GM18517 (cell line): ENCODE measurements at regions not wholly inside any gene's neighbourhood (a gene's known extent, or its start where the extent isn't known, plus 50 kb on each side); places are given as distances from the start of the nearest gene placed in this dataset.

Source experiments
- ATAC-seq: cut with Tn5 transposase; IDR thresholded peaks from one replicate; pipeline ENCODE4 v1.9.1; 2021; ENCODE audit warnings: mild to moderate bottlenecking, moderate library complexity; ENCODE audit not compliant: unreplicated experiment

GRCh38 chr20:60064554-60065196 is 106.5 kb downstream of the CDH26 start:
- ATAC-seq, result no peak

GRCh38 chr20:60065741-60066437 is 107.7 kb downstream of the CDH26 start:
- ATAC-seq, result no peak

GRCh38 chr20:60066438-60066823 is 108.2 kb downstream of the CDH26 start:
- ATAC-seq, result no peak

- no peak for ATAC-seq
These were observed 110.3 kb downstream of the CDH26 start for GRCh38 chr20:60068509-60068908.

GRCh38 chr20:60069656-60070055 is 111.4 kb downstream of the CDH26 start:
- no peak for ATAC-seq

GRCh38 chr20:60070791-60071190 is 112.6 kb downstream of the CDH26 start:
- no peak for ATAC-seq

- ATAC-seq, result no peak
These were observed 113.7 kb downstream of the CDH26 start for GRCh38 chr20:60071965-60072364.

- ATAC-seq, result no peak
These were observed 114.9 kb downstream of the CDH26 start for GRCh38 chr20:60073086-60073485.

- ATAC-seq, result no peak
These were observed 115.3 kb downstream of the CDH26 start for GRCh38 chr20:60073504-60073903.

- ATAC-seq, result no peak
These were observed 116.1 kb downstream of the CDH26 start for GRCh38 chr20:60074276-60074675.

GRCh38 chr20:60078351-60079250 is 120.4 kb downstream of the CDH26 start:
- no peak for ATAC-seq

GRCh38 chr20:60080401-60080800 is 122.2 kb downstream of the CDH26 start:
- no peak for ATAC-seq

- no peak for ATAC-seq
These were observed 127.4 kb downstream of the CDH26 start for GRCh38 chr20:60085551-60086132.

- no peak for ATAC-seq
These were observed 128.8 kb downstream of the CDH26 start for GRCh38 chr20:60086821-60087562.

GRCh38 chr20:60087563-60088105 is 129.4 kb downstream of the CDH26 start:
- ATAC-seq, result no peak

GRCh38 chr20:60088236-60088635 is 130.0 kb downstream of the CDH26 start:
- no peak for ATAC-seq

- no peak for ATAC-seq
These were observed 132.4 kb downstream of the CDH26 start for GRCh38 chr20:60090631-60091030.

GRCh38 chr20:60091305-60091704 is 133.1 kb downstream of the CDH26 start:
- no peak for ATAC-seq

GRCh38 chr20:60091861-60092260 is 133.6 kb downstream of the CDH26 start:
- ATAC-seq, result no peak

- no peak for ATAC-seq
These were observed 134.5 kb downstream of the CDH26 start for GRCh38 chr20:60092729-60093128.
